Body of pancreas (tissue), 4 donors: ENCODE measurements at regions not wholly inside any gene's neighbourhood (a gene's known extent, or its start where the extent isn't known, plus 50 kb on each side); places are given as distances from the start of the nearest gene placed in this dataset.

Experiments used
- ATAC-seq: fragments of 150-250 bp; one replicate; pipeline ENCODE4 v1.9.1; 2016
- DNase-seq, 4 donors: peaks; one replicate each; pipeline ENCODE4 v3.0.0-alpha.2; 2019
- H3K27ac ChIP-seq, 4 donors: fragments of 200-600 bp; sonication (generic); 1 replicate in 3 of 4; 2 replicates in 1 of 4; pipeline versions ENCODE4 v1.5.1 to v1.6.1; 2016 to 2019; ENCODE audit warnings: mild to moderate bottlenecking in 1 of 4, mixed read lengths in 1 of 4, moderate library complexity in 1 of 4
- H3K27me3 ChIP-seq, 2 donors: fragments of 200-600 bp; sonication (generic); one replicate each; pipeline ENCODE4 v1.6.0; 2016; ENCODE audit warnings: mild to moderate bottlenecking in 1 of 2
- H3K36me3 ChIP-seq, 2 donors: fragments of 200-600 bp; sonication (generic); replicated peaks in 1 of 2; 2 replicates each; pipeline ENCODE4 v1.5.1; 2016; ENCODE audit warnings: low read depth in 2 of 2; ENCODE audit not compliant: insufficient read depth in 1 of 2
- H3K4me1 ChIP-seq: fragments of 200-600 bp; sonication (generic); one replicate; pipeline ENCODE4 v1.6.0; 2016
- H3K4me3 ChIP-seq, 2 donors: fragments of 200-600 bp; sonication (generic); 1 replicate in 1 of 2; 2 replicates in 1 of 2; pipeline ENCODE4 v1.5.1; 2016 to 2019
- H3K9me3 ChIP-seq, 3 donors: fragments of 200-600 bp; sonication (generic); 1 replicate in 2 of 3; 2 replicates in 1 of 3; pipeline ENCODE4 v1.5.1; 2016
- CTCF ChIP-seq, 7 experiments: fragments of 450-650 bp in 4 of 7; fragments of 200-600 bp in 3 of 7; sonication (generic) in 3 of 7; IDR thresholded peaks; one replicate each; pipeline ENCODE4 v1.5.1; 2016 to 2019; ENCODE audit warnings: antibody characterized with exemption in 7 of 7
- POLR2A ChIP-seq, 3 donors: fragments of 450-650 bp; IDR thresholded peaks; one replicate each; pipeline ENCODE4 v1.6.1; 2016; ENCODE audit warnings: antibody characterized with exemption in 3 of 3, mild to moderate bottlenecking in 2 of 3
- WGBS, 2 donors: methylation state at CpG; one replicate each; pipeline ENCODE4 v1.1.5; 2017; 5-methylcytosine and 5-hydroxymethylcytosine counted together
- intact Hi-C: fragments of 100-400 bp; cut with DNase I; formaldehyde crosslinking; loops from one replicate; pipeline ENCODE4 v1.15.1; 2023

GRCh38 chr17:33982909-33983308, 272.2 kb upstream of the CCL2 start:
- Histone ChIP-seq H3K27ac (no peak overlapping the region), H3K27me3 (no peaks in the 10 kb centered on the region), H3K9me3 (no peaks in the 10 kb centered on the region), H3K4me1 (no peaks in the 10 kb centered on the region), H3K4me3 (no peak overlapping the region), H3K36me3 (no peaks in the 10 kb centered on the region)
- intact Hi-C loops, result no loop called here
- TF ChIP-seq POLR2A (IDR thresholded peaks at IDR 0.05), result no peak
- no peak for TF ChIP-seq CTCF (IDR thresholded peaks at IDR 0.05)
- ATAC-seq (no peak), DNase-seq (no peak)

GRCh38 chr17:33983824-33984574, 271.1 kb upstream of the CCL2 start:
- H3K9me3 ChIP-seq, result no peaks in the 10 kb centered on the region
- no peaks in the 10 kb centered on the region for H3K4me1 ChIP-seq
- DNase-seq (no peak), ATAC-seq (no peak)
- 65 to 72% methylated on average over 6 of the region's 6 CpGs for WGBS, 2 donors
- no peak overlapping the region for H3K27ac ChIP-seq
- no peak for TF ChIP-seq CTCF (IDR thresholded peaks at IDR 0.05)
- no peak for TF ChIP-seq POLR2A (IDR thresholded peaks at IDR 0.05)
- intact Hi-C loops, result no loop called here
- H3K36me3 ChIP-seq, result no peaks in the 10 kb centered on the region
- no peak overlapping the region for H3K4me3 ChIP-seq
- no peaks in the 10 kb centered on the region for H3K27me3 ChIP-seq

GRCh38 chr17:33986088-33986487, 269.0 kb upstream of the CCL2 start:
- H3K4me3 ChIP-seq, result no peak overlapping the region
- no peaks in the 10 kb centered on the region for H3K27me3 ChIP-seq
- DNase-seq, result no peak
- 0% methylated on average over 1 of the region's 1 CpG for WGBS, 2 donors
- no peak for ATAC-seq
- no peak overlapping the region for H3K27ac ChIP-seq
- TF ChIP-seq CTCF (IDR thresholded peaks at IDR 0.05) (no peak), POLR2A (IDR thresholded peaks at IDR 0.05) (no peak)
- no peaks in the 10 kb centered on the region for H3K4me1 ChIP-seq
- intact Hi-C loops, result no loop called here
- H3K9me3 ChIP-seq, result no peaks in the 10 kb centered on the region
- H3K36me3 ChIP-seq, result no peaks in the 10 kb centered on the region

GRCh38 chr17:33986566-33986965, 268.5 kb upstream of the CCL2 start:
- no peak for TF ChIP-seq CTCF (IDR thresholded peaks at IDR 0.05)
- no peak for TF ChIP-seq POLR2A (IDR thresholded peaks at IDR 0.05)
- Histone ChIP-seq H3K27me3 (no peaks in the 10 kb centered on the region), H3K9me3 (no peaks in the 10 kb centered on the region), H3K4me3 (no peak overlapping the region), H3K4me1 (no peaks in the 10 kb centered on the region), H3K36me3 (no peaks in the 10 kb centered on the region), H3K27ac (no peak overlapping the region)
- ATAC-seq (no peak), DNase-seq (no peak)
- WGBS, 2 donors, result 76 to 78% methylated on average over 2 of the region's 2 CpGs
- intact Hi-C loops, result no loop called here

GRCh38 chr17:33987162-33987561, 267.9 kb upstream of the CCL2 start:
- WGBS, 2 donors, result 60 to 69% methylated on average over 2 of the region's 2 CpGs
- H3K9me3 ChIP-seq, result no peaks in the 10 kb centered on the region
- H3K4me3 ChIP-seq, result no peak overlapping the region

More at GRCh38 chr17:33987162-33987561, 267.9 kb upstream of the CCL2 start:
- TF ChIP-seq CTCF (IDR thresholded peaks at IDR 0.05) (no peak), POLR2A (IDR thresholded peaks at IDR 0.05) (no peak)
- intact Hi-C loops, result no loop called here
- no peaks in the 10 kb centered on the region for H3K36me3 ChIP-seq
- H3K4me1 ChIP-seq, result no peaks in the 10 kb centered on the region
- no peak overlapping the region for H3K27ac ChIP-seq
- DNase-seq (no peak), ATAC-seq (no peak)
- H3K27me3 ChIP-seq, result no peaks in the 10 kb centered on the region
